H1 (cell line): ENCODE measurements at regions not wholly inside any gene's neighbourhood (a gene's known extent, or its start where the extent isn't known, plus 50 kb on each side); places are given as distances from the start of the nearest gene placed in this dataset.

Experiments used
- CEBPB ChIP-seq: IDR thresholded peaks from 2 replicates; pipeline ENCODE4 v1.6.1; 2012; ENCODE audit warnings: low read depth, low read length
- CHD1 ChIP-seq: IDR thresholded peaks from 2 replicates; pipeline ENCODE4 v1.6.1; 2012; ENCODE audit warnings: low read depth, low read length, improper control_type of control experiment
- GABPA ChIP-seq: IDR thresholded peaks from 2 replicates; pipeline ENCODE4 v1.6.1; 2011; ENCODE audit warnings: mild to moderate bottlenecking, low read length, moderate library complexity, borderline replicate concordance; ENCODE audit not compliant: insufficient read depth
- KDM5A ChIP-seq: fragments of 200-600 bp; IDR thresholded peaks from 2 replicates; pipeline ENCODE4 v1.7.1; 2012; ENCODE audit warnings: mild to moderate bottlenecking, low read length, inconsistent platforms, mixed read lengths
- RAD21 ChIP-seq, 2 experiments: IDR thresholded peaks in 1 of 2; conservative IDR thresholded peaks in 1 of 2; 2 replicates each; pipeline ENCODE4 v1.6.1; 2011; ENCODE audit warnings: low read depth in 2 of 2, low read length in 2 of 2, improper control_type of control experiment in 1 of 2, inconsistent platforms in 1 of 2, mild to moderate bottlenecking in 1 of 2, moderate library complexity in 1 of 2

DNA sequence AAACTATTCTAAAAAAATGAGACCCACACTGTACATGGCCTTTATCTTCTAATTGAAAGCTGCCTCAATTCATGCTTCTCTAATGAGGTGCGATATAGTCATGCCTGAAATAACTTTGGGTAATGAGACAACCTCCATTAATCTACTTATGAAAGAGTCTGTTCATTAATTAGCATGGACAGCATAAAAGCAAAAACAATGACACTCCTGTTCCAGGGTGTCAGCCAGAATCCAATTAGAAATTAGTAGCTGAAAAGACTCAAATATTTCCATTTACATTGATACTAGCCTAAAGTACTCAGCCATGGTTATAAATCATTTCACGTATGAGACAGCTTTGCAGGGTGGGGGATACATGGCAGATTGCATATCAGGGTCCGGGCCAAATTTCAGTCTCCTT lies 288.7 kb downstream of the AKAIN1 start (continued):
- TF ChIP-seq CHD1 (no peak), GABPA (no peak), RAD21 (IDR thresholded peaks at IDR 0.05 in 1 of 2, conservative IDR thresholded peaks at IDR 0.05 in 1 of 2; ENCODE audit: low read depth in 2 of 2, low read length in 2 of 2) (no peak), KDM5A (no peak), CEBPB (no peak)
